ENCODE measurements at regions not wholly inside any gene's neighbourhood (a gene's known extent, or its start where the extent isn't known, plus 50 kb on each side); places are given as distances from the start of the nearest gene placed in this dataset.

- TF ChIP-seq CTCF (IDR thresholded peaks at IDR 0.05) (no peak), ZFX (IDR thresholded peaks at IDR 0.05; ENCODE audit: borderline replicate concordance) (no peak)
These were observed 55.8 kb upstream of the OSTN start for GRCh38 chr3:191143224-191143623.
